ENCODE measurements at regions not wholly inside any gene's neighbourhood (a gene's known extent, or its start where the extent isn't known, plus 50 kb on each side); places are given as distances from the start of the nearest gene placed in this dataset.

GRCh38 chr3:180092889-180093288 is 56.2 kb upstream of the PEX5L start:
- Histone ChIP-seq H3K27me3 (ENCODE audit: insufficient read depth, low read depth, severe bottlenecking) (no peaks in the 10 kb centered on the region), H3K27ac (no peak overlapping the region), H3K9me3 (ENCODE audit: severe bottlenecking) (no peaks in the 10 kb centered on the region), H3K36me3 (no peaks in the 10 kb centered on the region), H3K4me3 (ENCODE audit: low read depth, low read length) (no peak overlapping the region)
- no peak for DNase-seq
- no peak for TF ChIP-seq CTCF (IDR thresholded peaks at IDR 0.05; ENCODE audit: low read depth, low read length)

DNA sequence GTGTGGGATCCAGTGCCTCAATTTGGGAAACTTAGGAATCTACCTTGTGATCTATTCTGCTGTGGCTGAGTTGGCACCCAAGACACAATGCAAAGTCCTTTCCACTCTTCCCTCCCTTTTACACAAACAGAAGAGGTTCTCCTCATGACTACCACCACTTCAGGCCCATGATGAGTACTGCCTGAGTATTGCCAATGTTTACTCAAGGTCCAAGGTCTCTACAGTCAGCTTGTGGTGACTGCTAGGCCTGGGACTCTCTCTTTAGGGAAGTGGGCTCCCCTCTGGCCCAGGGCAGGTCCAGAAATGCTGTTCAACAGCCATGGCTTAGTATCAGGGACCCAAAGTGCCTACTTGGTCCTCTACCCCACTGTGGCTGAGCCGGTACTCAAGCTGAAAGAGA is 56.8 kb upstream of the PEX5L start:
- no peak for TF ChIP-seq CTCF (IDR thresholded peaks at IDR 0.05; ENCODE audit: low read depth, low read length)
- Histone ChIP-seq H3K27ac (no peak overlapping the region), H3K9me3 (ENCODE audit: severe bottlenecking) (no peaks in the 10 kb centered on the region), H3K36me3 (no peaks in the 10 kb centered on the region), H3K4me3 (ENCODE audit: low read depth, low read length) (no peak overlapping the region), H3K27me3 (ENCODE audit: insufficient read depth, low read depth, severe bottlenecking) (no peaks in the 10 kb centered on the region)
- DNase-seq: no peak

DNA sequence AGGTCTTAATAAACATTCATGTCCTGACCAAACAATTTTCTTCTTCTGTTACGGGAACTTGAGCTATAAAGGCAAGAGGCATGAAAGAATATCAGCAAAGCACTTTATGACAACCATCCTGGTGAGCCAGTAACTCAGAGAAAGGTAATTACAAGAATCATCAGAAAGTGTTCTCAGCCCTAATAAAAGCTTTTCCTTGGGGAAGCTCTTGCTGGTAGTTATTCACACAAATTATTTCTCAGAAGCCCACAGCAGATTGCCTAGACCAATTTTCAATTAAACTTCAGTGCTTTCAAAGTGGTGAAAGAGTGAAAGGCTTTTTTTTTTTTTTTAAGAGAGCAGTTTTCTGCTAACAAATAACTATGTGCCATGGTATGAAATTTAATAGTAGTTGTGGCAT is 60.9 kb upstream of the PEX5L start:
- Histone ChIP-seq H3K36me3 (no peaks in the 10 kb centered on the region), H3K27ac (no peak overlapping the region), H3K27me3 (ENCODE audit: insufficient read depth, low read depth, severe bottlenecking) (no peaks in the 10 kb centered on the region), H3K9me3 (ENCODE audit: severe bottlenecking) (no peaks in the 10 kb centered on the region), H3K4me3 (ENCODE audit: low read depth, low read length) (no peak overlapping the region)
- no peak for TF ChIP-seq CTCF (IDR thresholded peaks at IDR 0.05; ENCODE audit: low read depth, low read length)
- DNase-seq: no peak

DNA sequence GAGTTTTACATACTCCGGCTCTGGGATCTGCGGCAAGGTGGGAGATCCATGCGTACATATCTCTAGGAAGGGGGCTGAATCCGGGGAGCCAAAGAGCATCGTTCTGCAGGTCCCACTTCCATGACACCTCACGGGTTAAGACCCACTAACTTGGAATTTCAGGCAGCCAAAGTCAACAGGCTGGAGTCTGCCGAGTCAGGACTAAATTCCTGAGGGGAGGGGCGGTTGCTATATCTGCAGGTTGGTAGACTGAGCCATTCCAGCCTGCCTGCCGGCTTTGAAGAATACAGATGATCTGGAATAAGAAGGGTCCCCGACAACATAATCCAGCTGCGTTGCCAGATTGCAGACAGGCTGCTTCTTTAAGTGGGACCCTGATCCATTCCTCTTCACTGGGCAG is 65.4 kb upstream of the PEX5L start:
- Histone ChIP-seq H3K27ac (no peak overlapping the region), H3K36me3 (no peaks in the 10 kb centered on the region), H3K27me3 (ENCODE audit: insufficient read depth, low read depth, severe bottlenecking) (no peaks in the 10 kb centered on the region), H3K9me3 (ENCODE audit: severe bottlenecking) (no peaks in the 10 kb centered on the region), H3K4me3 (ENCODE audit: low read depth, low read length) (no peak overlapping the region)
- no peak for DNase-seq
- TF ChIP-seq CTCF (IDR thresholded peaks at IDR 0.05; ENCODE audit: low read depth, low read length): no peak

DNA sequence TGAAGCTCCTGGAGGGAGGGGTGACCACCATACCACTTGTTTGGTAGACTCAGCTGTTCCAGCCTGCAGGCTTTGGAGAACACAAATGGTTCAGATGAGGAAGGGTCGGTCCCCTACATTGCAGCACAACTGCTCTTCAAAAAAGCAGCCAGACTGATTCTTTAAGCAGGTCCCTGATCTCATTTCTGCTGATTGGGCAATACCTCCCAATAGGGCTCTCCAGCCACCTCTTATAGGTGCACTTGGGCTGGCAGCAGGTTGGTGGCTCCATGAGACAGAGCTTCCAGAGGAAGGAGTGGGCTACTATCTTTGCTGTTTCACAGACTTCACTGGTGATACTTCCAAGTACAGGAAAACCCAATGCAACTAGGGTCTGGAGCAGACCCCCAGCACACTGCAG is 65.9 kb upstream of the PEX5L start:
- Histone ChIP-seq H3K4me3 (ENCODE audit: low read depth, low read length) (no peak overlapping the region), H3K9me3 (ENCODE audit: severe bottlenecking) (no peaks in the 10 kb centered on the region), H3K27ac (no peak overlapping the region), H3K36me3 (no peaks in the 10 kb centered on the region), H3K27me3 (ENCODE audit: insufficient read depth, low read depth, severe bottlenecking) (no peaks in the 10 kb centered on the region)
- TF ChIP-seq CTCF (IDR thresholded peaks at IDR 0.05; ENCODE audit: low read depth, low read length): no peak
- DNase-seq: no peak

GRCh38 chr3:180116203-180116602 is 79.5 kb upstream of the PEX5L start:
- Histone ChIP-seq H3K27ac (no peak overlapping the region), H3K9me3 (ENCODE audit: severe bottlenecking) (no peaks in the 10 kb centered on the region), H3K27me3 (ENCODE audit: insufficient read depth, low read depth, severe bottlenecking) (no peaks in the 10 kb centered on the region), H3K36me3 (no peaks in the 10 kb centered on the region), H3K4me3 (ENCODE audit: low read depth, low read length) (no peak overlapping the region)
- TF ChIP-seq CTCF (IDR thresholded peaks at IDR 0.05; ENCODE audit: low read depth, low read length): no peak
- DNase-seq: no peak

All from WERI-Rb-1 (cell line).